Parathyroid adenoma (tissue), 2 donors: ENCODE measurements at regions not wholly inside any gene's neighbourhood (a gene's known extent, or its start where the extent isn't known, plus 50 kb on each side); places are given as distances from the start of the nearest gene placed in this dataset.
"Not testable (repeated sequence)": the region's sequence is repeated elsewhere in the genome, so short reads cannot be mapped to it uniquely, and the experiment has no call there.

ENCODE experiments used
- H2AFZ ChIP-seq: fragments of 300-600 bp; sonication (generic); one replicate; pipeline ENCODE4 v1.7.0; 2017; ENCODE audit warnings: antibody characterized with exemption, mild to moderate bottlenecking
- H3K27ac ChIP-seq: fragments of 300-600 bp; sonication (generic); one replicate; pipeline ENCODE4 v1.7.0; 2017
- H3K27me3 ChIP-seq: fragments of 300-600 bp; sonication (generic); one replicate; pipeline ENCODE4 v1.7.0; 2017; ENCODE audit warnings: low read length; ENCODE audit not compliant: control insufficient read depth, insufficient read depth
- H3K36me3 ChIP-seq: fragments of 300-600 bp; sonication (generic); one replicate; pipeline ENCODE4 v1.7.0; 2017; ENCODE audit warnings: low read length; ENCODE audit not compliant: control insufficient read depth, insufficient read depth
- H3K4me1 ChIP-seq: fragments of 300-600 bp; sonication (generic); one replicate; pipeline ENCODE4 v1.7.0; 2017; ENCODE audit warnings: control low read depth
- H3K4me2 ChIP-seq: fragments of 300-600 bp; sonication (generic); one replicate; pipeline ENCODE4 v1.7.0; 2017; ENCODE audit warnings: low read length
- H3K4me3 ChIP-seq: fragments of 300-600 bp; sonication (generic); one replicate; pipeline ENCODE4 v1.7.0; 2017; ENCODE audit warnings: low read depth, low read length
- H3K79me2 ChIP-seq: fragments of 300-600 bp; sonication (generic); one replicate; pipeline ENCODE4 v1.7.0; 2017; ENCODE audit warnings: control low read depth
- H3K9ac ChIP-seq: fragments of 300-600 bp; sonication (generic); one replicate; pipeline ENCODE4 v1.7.0; 2017; ENCODE audit warnings: mild to moderate bottlenecking
- H3K9me3 ChIP-seq: fragments of 300-600 bp; sonication (generic); one replicate; pipeline ENCODE4 v1.7.0; 2017; ENCODE audit warnings: low read length; ENCODE audit not compliant: control insufficient read depth
- CTCF ChIP-seq: fragments of 300-600 bp; sonication (generic); IDR thresholded peaks from one replicate; pipeline ENCODE4 v1.7.0; 2017; ENCODE audit warnings: antibody characterized with exemption, mild to moderate bottlenecking
- donor health status: primary hyperparathyroidism.

DNA sequence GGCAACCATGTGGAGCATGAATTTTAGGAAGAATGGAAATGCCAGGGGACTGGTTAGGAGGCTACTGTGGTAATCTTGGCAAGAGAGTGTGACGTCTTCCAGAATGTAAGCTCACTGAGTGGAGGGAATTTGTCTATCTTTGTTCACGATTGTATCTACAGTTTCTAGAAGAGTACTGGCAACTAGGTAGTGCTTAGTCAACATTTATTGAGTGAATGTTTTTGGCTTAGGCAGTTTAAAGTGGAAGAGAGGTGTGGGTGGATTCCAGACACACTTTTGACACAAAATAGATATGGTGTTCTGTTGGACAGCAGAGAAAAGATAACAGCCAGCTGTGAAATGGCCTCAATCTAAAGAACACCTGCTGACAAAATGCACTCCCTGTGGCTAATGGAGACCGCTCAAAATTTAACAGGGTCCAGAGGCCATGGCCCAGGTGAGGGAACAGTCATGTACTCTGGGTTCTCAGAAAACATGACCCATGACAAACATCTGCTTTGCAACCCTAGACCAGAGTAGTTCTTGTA is 139.3 kb downstream of the GPX5 start:
- no peak overlapping the region for H3K4me3 ChIP-seq
- no peaks in the 10 kb centered on the region for H3K4me1 ChIP-seq
- H3K4me2 ChIP-seq: no peak overlapping the region
- peaks cover under 1% of the 10 kb centered on the region for H3K27me3 ChIP-seq
- no peak overlapping the region for H2AFZ ChIP-seq
- H3K79me2 ChIP-seq: no peaks in the 10 kb centered on the region
- no peaks in the 10 kb centered on the region for H3K36me3 ChIP-seq
- H3K9me3 ChIP-seq: no peaks in the 10 kb centered on the region
- no peak for TF ChIP-seq CTCF
- no peak overlapping the region for H3K9ac ChIP-seq
- H3K27ac ChIP-seq: no peak overlapping the region

- Histone ChIP-seq H3K4me1 (no peaks in the 10 kb centered on the region), H2AFZ (no peak overlapping the region), H3K4me2 (no peak overlapping the region), H3K4me3 (no peak overlapping the region), H3K9me3 (peaks cover 4% of the 10 kb centered on the region), H3K27ac (no peak overlapping the region), H3K27me3 (no peaks in the 10 kb centered on the region), H3K36me3 (no peaks in the 10 kb centered on the region), H3K79me2 (no peaks in the 10 kb centered on the region), H3K9ac (no peak overlapping the region)
- TF ChIP-seq CTCF: no peak
These were observed 147.7 kb downstream of the GPX5 start for GRCh38 chr6:28673417-28673786.

DNA sequence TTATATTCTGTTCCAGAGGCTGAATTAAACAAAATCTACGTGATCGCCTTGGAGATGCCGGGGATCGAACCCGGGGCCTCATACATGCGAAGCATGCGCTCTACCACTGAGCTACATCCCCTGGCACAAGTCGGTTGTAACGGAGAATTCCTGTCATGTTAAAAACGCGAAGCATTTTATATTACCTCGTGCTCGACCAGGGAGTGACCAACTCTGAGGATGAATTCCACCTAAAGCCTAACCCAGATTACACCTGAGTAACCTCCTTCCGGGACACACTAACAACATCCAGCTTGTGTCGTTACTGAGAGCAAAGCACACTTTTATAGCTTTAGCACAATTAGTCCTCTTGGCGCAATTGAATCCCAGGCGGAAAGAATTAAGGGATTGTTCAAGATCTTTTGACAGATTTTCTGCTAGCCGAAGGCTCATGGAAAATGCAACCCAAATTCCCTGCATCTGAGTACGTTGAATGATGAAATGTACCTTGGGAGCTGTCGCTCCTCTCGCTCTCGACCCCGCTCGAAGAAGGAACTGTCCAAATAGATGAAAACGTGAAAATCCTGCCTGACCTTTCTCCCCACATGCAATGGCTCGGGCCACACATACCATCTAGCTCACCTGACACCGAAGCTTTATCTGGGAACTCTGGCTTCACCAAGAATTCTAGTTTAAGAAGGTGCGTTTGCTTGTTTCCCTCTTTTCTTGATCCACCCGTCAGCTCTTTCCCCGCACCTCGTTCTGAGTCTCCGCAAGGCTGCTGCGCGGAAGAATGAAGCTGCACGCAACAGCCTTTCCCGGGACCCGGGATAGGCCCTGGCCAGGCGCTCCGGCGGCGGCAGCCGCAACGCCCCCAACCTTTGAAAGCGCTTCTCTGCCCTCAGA is 148.3 kb downstream of the GPX5 start:
- no peak overlapping the region for H3K4me2 ChIP-seq
- no peaks in the 10 kb centered on the region for H3K79me2 ChIP-seq
- no peak overlapping the region for H3K27ac ChIP-seq
- no peaks in the 10 kb centered on the region for H3K36me3 ChIP-seq
- TF ChIP-seq CTCF: no peak
- H3K4me3 ChIP-seq: no peak overlapping the region
- H3K9me3 ChIP-seq: peaks cover 4% of the 10 kb centered on the region
- H3K27me3 ChIP-seq: no peaks in the 10 kb centered on the region
- no peak overlapping the region for H3K9ac ChIP-seq
- H3K4me1 ChIP-seq: no peaks in the 10 kb centered on the region
- H2AFZ ChIP-seq: peak overlapping the region; percentile 21

DNA sequence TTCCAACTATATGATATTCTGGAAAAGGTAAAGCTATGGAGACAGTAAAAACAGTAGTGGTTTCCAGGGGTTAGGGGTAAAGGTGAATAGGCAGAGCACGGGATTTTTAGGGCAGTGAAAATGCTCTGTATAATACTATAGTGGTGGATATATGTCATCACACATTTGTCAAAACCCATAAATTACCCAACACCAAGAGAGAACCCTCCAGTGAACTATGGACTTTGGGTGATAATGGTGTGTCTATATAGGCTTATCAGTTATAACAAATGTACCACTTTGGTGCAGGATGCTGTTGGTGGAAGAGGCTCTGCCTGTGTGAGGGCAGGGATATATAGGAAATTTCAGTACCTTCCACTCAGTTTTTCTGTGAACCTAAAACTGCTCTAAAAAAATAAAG is 149.9 kb downstream of the GPX5 start:
- Histone ChIP-seq H3K9ac (no peak overlapping the region), H3K4me2 (no peak overlapping the region), H3K79me2 (no peaks in the 10 kb centered on the region), H2AFZ (no peak overlapping the region), H3K9me3 (peaks cover 4% of the 10 kb centered on the region), H3K27me3 (no peaks in the 10 kb centered on the region), H3K4me3 (no peak overlapping the region), H3K36me3 (no peaks in the 10 kb centered on the region), H3K27ac (no peak overlapping the region), H3K4me1 (no peaks in the 10 kb centered on the region)
- no peak for TF ChIP-seq CTCF

- TF ChIP-seq CTCF: no peak
- no peaks in the 10 kb centered on the region for H3K4me1 ChIP-seq
- no peak overlapping the region for H2AFZ ChIP-seq
- H3K9me3 ChIP-seq: no peaks in the 10 kb centered on the region
- H3K4me3 ChIP-seq: no peak overlapping the region
- H3K27ac ChIP-seq: no peak overlapping the region
- H3K9ac ChIP-seq: no peak overlapping the region
- H3K79me2 ChIP-seq: no peaks in the 10 kb centered on the region
- no peak overlapping the region for H3K4me2 ChIP-seq
- H3K27me3 ChIP-seq: no peaks in the 10 kb centered on the region
- H3K36me3 ChIP-seq: no peaks in the 10 kb centered on the region
These were observed 156.9 kb downstream of the GPX5 start for GRCh38 chr6:28682542-28682941.

- not testable (repeated sequence) for H2AFZ ChIP-seq, H3K36me3 ChIP-seq, H3K9me3 ChIP-seq, H3K79me2 ChIP-seq, H3K27me3 ChIP-seq, H3K4me3 ChIP-seq, H3K4me2 ChIP-seq, H3K4me1 ChIP-seq, H3K9ac ChIP-seq, H3K27ac ChIP-seq
These were observed 157.4 kb downstream of the GPX5 start for GRCh38 chr6:28682956-28683685.
